ENCODE measurements at regions not wholly inside any gene's neighbourhood (a gene's known extent, or its start where the extent isn't known, plus 50 kb on each side); places are given as distances from the start of the nearest gene placed in this dataset.

DNA sequence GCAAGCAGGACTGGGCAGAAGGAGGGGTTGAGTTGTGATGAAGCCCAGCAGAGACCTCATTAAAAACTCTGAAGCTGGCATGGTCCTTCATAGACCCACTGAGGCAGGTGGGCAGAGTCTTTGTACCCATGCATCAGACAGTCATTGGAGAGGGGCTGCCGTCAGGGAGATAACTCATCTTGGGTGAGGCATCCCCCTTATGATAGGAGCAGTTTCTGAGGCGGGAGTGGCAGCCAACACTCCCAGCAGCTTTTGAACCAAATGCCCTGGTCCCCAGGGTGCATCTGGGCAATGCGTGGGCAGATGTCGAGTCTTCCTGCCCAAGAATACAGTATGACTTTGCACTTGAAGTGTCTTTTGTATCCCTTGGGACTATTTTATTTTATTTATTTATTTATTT, 68.1 kb downstream of the HTR5A start:
- DNase-seq, result no peak

DNA sequence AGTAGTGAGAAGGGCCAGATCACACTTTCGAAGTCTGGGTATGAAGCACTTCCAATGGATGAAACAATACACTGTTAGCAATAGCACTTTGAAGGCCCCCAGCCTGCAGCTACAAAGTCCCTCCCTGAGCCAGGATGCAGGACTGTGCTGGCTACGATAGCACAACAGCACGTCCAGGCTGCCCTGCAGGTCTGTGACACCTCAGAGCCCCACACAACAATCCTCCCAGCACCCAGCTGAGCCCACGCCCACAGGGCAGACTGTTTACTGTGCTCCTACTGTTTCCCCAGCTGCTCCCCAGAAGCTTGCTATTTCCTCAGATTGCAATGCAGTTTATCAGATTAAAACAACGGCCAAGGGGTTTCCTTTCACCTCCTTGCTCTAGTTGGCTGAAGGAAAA, 71.4 kb downstream of the HTR5A start:
- no peak for DNase-seq

DNA sequence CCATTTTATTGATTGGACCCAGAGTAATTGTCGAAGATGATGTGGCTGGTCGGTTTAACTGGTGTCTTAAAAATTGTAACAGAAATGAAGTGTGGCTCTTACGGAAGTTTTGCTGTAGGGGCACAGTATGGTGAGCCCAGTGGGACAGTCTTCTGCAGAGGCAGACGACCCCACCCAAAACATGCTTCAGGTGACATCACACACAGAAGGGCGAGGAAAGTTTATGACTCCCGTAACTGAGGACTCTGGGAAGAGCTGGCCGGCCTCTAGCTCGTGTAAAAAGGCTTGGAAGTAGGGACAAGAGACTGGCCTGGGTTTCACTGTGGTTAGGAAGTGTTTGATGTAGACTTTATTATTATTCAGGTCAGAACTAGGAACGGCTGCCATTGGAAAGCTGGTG, 73.3 kb downstream of the HTR5A start:
- no peak for DNase-seq

DNA sequence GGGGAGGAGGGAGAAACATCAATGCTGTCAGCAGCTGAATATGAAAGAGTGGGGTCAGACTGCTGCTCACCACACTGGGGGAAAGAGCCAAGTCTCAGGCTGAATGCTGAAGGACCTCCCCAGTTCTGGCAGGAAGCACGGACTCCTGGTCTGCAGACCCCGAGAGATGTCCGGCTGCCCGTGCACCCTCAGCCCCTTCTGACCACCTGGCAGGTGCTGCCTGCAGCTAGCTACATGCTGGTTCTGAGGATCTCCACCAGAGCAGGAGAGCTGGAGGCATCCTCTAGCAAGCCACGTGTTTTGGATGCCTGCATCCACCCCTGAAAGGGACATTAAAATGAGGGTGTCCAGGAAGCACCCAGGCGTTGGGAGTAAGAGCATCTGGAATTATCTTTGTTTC, 74.2 kb downstream of the HTR5A start:
- DNase-seq, result no peak

DNA sequence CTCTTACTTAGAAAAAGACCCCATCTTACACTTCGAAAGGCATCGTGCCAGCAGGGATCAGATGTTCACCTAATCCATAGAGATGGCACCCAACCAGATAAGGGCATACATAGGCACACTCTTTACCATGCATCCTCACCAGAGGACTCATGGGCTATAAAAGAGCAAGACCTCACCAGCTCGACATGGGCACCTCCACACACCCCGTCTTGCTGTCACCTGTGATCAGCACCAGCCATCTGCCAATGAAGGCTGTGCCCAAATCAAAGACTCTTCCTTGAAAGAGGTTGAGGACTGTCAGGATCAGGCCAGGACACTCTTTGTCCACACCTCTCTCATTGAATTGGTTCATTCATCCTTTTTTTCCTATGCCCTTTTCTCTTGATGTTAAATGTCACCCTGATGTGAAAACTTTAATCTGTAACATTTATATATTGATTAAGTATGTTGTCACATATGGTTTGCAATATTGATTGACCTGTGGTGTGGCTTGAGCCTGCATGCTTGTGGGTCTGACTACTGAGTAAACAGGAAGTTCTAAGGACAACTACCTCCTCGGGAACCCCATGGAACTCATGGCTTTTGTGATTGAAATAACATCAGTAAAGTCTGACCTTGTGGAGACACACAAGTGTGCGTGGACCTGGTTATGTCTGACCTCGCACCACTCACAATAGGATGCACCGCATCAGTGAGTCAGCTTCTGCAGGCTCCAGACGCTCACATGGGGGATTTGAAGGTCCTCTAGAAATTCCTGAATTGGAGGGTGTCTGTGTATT, 75.5 kb downstream of the HTR5A start:
- no peak for DNase-seq

DNA sequence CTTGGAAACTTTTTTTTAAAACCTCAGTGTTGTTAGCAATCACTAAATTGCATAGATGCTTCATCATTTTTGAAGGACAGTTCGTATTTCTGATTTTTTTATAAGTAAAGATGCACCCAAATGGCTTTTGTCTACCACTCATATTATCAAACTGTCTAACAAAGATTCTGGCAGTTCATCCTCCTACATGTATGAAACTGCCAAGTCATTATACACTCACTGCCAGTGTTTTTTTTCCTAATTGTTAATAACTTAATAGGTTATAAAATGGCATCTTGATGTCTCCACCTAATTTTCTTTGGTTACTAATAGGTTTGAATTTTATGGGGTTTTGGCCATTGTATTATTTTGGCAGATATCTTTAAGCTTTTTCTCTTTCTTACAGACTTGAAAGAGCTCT, 77.0 kb downstream of the HTR5A start:
- no peak for DNase-seq

DNA sequence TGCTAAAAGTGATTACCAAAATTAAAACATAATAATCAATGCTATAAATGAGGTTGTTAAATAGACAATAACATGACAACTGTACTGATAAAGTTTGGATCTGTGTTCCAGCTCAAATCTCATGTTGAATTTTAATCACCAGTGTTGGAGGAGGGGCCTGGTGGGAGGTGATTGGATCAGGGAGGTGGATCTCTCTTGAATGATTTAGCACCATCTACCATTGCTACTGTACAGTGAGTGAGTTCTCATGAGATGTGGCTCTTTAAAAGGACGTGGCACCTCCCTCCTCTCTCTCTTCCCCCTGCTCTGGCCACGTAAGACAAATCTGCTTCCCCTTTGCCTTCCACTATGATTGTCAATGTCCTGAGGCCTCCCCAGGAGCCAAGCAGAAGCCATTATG, 77.5 kb downstream of the HTR5A start:
- no peak for DNase-seq

DNA sequence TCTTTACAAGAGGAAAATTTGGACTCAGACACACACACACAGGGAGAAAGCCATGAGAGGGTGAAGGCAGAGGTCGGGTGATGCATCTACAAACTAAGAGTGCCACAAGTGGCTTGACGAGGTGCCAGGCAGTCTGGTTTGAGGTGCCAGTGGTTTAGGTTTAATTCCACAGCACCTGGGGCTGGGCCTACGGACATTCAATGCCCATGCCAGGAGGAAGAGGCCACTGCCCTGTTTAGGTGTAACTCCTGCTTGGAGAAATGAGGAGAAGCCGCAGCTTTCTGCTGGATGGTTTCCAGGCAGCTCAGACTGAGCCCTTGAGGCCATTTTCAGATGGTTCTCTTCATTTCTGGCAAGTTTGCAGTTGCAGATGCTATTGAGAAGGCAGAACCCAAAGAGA, 83.6 kb downstream of the HTR5A start:
- no peak for DNase-seq

DNA sequence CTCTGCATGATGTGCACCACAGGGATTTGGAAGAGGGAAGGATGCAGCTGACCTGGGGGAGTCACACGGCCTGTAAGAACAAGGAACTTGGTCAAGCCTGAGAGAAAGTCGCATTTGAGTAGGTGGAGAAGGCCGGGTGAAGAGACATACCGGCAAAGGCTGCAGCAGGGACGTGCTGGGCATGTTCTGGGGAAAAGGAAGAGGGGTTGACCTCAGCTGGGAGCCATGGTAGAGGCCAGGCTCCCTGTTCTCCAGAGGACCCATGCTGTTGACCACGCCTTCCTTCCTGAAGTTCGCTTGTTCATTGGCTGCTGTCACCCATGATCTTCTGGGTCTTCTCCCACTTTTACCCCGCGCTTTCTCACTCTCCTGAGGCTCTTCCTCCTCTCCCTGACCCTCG, 84.5 kb downstream of the HTR5A start:
- no peak for DNase-seq

DNA sequence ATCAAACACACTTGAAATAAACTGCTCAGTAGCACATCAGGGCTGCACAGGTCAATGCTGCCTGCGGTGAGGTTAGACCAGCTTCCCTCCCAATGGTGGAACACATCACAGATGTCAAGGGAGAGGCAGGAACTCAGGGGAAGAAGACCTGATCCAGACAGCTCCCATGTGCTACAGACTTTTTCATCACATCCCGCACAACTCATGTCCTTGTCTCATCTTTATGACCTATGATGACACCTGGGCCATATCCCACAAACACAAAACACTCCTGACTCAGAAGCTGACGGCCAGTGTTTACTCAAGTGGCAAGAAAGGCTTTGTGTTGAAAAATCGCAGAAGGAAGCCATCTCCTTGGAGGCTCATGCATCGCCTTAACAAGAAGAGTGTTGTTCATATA, 91.6 kb downstream of the HTR5A start:
- DNase-seq, result no peak

DNA sequence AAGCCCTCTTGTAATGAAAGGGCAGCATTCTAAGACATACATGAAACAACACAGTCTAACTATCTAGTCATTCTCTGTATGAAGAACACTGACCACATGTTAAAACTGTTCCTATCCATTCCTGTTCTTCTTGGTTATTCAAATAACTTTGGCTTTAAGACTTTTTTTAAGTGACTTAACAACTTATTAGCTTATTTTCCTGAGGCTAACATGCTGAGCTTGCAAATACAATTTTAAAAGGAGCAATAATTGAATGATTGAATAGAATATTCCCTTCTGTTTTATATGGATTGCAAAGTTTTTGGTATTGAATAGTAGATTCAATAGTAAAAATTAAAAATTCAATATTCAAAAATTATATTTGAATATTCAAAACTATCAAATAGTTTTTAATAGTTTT, 92.3 kb downstream of the HTR5A start:
- DNase-seq, result no peak

DNA sequence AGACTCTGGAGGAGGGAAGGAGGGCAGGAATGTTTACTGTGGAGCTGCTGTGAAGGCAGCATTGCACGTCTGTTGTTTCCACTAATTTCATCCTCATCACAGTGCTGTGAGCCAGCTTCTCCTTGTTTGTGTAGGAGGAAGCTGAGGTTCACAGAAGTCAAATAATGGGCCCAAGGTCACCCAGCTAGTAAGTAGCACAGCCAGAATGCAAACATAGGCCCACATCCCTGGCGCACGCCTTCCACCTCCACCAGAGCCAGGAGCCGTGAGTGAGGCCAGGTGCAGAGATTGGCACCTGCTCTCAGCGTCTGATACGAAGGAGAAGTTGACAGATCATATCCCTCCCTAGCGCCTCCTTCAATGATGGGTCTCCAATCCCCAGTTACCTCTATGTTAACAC, 93.6 kb downstream of the HTR5A start:
- DNase-seq, result no peak

DNA sequence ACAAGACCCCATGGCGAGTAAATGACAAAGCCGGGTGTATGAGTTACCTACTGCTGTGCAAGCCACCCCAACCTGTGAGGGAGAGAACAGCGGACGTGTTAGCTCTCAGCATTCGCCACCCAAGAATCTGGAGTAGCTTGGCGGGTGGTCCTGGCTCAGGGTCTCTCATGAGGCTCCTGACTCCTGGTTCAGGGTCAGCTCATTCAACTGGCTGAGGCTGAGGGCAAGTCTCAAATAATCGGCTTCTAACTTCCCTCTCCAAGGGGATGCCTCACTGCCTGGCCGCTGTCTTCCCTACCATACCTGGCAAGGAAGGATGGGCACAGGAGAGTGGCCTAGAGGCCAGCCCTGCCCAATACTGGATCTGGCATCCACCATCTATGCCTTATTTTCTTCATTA, 94.2 kb downstream of the HTR5A start:
- no peak for DNase-seq

DNA sequence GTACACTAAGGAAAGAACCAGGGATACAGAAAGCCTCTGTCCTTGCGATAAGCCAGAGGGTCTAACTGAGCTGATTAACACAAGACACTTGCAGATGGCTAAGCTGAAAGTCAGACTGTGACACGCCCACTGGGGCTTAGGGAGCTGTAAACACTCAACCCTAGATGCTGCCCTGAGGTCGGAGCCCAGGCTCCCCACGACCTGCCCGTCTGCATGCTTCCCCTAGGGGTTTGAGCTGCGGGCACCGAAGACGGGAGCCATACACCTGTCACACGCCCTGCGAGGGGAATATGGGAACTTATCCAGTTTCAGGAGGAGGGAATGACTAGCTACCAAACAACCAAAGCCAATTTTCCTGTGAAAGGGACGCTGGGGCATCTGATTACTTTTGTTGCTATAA, 96.0 kb downstream of the HTR5A start:
- DNase-seq, result no peak

DNA sequence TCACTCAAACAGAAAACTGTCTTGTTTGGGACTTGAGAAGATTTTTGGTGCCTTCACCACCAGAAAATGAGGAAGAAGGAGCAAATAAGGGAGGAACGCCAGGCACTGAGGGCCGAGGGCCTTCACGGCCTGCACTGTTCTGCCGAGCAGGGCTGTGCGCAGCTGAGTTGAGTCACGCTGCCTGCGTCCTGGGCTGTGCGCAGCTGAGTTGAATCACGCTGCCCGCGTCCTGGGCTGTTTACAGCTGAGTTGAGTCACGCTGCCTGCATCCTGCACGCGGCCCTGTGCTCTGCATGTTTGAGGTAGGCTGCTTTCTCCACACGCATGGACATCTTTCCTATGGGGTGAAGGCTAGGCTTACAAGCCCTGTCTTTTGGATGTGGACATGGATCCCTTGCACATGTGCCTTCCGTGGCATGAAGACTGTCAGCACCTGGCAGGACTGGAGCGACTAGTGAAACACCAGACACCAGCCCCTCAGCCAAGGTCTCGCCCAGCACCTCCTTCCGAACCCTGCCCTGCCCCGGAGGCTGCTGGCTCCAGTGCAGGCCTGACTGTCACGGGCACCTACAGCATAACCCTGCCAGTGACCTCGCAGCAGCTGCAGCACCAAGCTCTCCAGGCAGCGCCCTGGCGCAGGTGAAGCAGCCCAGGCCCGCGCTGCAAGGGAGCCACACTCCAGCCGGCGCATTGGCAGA, 96.7 kb downstream of the HTR5A start:
- DNase-seq, result no peak

DNA sequence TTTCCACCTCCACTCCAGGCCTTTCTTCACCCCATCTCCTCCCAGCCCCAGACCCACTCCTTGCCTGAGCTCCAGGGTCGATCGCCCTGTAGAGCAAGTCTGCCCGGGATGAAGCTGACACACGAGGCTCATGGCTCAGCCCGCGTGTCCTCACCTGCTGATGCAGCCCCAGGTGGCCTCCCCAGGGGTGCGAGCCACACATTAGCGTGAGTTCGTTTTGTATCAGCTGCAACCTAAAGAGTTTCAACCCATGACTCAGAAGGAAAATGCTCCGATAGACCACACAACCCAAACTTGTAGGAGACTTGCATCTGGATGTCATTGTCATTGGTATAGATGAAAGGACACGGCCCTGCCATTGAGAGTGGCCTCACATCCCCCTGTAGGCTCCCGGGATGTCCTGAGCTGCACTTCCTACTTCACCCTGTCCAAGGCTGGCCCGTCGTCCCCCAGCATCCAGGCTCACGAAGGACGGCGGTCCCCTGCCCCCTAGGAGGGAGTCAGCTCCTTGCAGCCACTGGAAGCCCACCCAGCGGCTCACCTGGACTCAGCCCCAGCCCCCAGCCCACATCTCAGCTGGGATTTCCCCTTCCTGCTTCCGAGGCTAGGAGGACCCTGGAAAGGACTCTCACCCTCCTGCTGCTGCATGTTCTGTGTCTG, 97.7 kb downstream of the HTR5A start:
- no peak for DNase-seq

DNA sequence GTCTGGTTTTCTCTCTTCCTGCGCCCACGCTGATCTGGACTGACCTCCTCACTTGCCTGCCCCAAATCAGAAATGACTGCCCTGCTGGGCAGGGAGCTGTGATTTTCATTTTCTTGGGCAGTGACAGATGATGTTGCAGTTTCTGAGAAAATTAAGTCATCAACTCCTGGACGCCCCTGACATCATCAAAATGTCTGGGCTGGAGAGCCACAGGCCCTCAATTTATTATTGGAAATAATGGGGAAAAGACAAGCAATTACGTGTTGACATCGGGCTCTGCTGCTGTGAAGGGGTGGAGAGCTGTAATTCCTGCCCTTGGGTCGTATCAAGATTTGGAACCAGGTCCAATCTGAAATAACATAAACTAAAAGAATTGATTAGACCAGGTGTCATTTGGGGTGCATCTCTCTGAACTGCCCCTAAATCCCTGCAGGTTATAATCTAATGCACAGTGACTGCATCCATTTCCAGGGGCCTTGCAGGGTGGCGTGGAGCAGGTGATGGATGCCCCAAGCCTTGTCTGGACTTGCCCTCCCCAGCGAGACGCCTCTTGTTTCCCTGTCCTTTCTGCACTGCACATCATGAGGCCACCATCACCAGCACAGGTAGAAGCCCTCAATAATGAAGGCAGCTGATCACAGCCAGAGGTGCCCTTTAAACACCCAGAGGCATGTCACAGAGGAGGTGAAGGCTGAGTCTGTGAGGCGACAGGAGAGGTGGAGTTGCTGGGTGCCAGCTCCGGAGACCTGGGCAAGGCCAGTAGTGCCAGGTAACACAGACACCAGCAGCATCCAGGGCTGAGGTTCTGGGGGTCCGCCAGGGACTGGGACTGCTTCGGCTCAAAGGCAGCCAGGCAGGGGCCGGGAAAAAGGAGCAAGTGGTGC, 98.7 kb downstream of the HTR5A start:
- DNase-seq, result no peak

DNA sequence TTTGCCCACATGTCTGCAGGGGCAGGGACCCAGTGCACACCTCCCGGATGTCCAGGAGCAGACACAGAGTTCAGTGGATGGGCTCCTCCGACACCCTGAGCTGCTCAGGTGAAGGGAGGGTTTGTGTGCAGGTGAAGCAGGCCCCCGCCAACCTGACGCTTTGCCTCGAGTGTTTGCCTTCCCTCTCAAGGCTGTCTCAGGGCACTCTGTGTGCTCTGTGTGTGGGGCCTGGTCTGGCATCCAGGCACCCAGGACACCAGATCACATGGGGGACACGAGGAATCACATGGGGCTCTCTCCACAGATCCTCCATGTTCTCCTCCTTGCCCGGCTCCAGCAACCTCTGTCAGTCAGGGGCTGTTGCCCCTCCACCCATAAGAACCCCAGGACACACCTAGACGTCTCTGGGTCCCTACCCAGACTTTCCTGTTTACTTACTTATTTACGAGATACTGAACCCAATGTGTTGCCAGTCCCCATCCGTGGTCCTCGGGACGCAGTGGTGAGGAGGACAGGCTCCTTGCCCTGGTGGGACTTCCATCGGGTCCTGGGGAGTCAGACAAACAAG, 99.5 kb downstream of the HTR5A start:
- DNase-seq, result no peak

DNA sequence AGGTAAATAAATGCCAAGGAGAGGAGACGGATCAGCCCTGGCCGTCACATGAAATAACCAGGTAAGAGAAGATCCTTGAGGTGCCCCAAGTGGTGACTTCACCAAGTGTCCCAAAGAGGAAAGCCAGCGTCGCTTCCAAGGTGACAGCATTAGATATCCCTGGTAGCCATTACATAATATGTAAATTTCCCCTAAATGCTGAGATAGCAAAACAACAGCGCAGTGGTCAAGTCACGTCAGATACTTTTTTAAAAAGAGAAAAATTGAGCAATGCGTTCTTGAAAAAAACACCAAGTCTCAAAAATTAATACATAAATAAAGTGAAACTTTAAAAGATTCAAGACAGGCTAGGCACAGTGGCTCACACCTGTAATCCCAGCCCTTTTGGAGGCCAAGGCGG, 100.2 kb downstream of the HTR5A start:
- no peak for DNase-seq

DNA sequence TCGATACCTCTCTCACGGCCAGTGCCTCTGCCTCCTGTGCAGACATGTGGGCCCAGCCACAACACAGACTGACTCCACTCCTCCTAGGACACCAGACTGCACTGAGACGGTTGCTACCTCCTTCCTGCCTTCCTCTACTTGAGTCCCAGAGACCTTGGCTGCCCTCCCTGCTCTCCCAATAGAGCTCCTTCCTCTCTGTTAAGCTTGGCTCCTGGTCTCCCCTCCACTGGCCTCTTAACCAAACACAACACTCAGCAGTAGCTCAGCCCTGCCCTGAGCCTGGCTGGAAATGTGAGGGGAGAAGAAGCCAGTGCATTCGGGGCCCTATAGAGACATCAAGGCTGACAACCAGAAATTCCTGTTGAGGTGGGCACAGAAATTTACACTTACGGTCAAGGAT, 102.0 kb downstream of the HTR5A start:
- no peak for DNase-seq

DNA sequence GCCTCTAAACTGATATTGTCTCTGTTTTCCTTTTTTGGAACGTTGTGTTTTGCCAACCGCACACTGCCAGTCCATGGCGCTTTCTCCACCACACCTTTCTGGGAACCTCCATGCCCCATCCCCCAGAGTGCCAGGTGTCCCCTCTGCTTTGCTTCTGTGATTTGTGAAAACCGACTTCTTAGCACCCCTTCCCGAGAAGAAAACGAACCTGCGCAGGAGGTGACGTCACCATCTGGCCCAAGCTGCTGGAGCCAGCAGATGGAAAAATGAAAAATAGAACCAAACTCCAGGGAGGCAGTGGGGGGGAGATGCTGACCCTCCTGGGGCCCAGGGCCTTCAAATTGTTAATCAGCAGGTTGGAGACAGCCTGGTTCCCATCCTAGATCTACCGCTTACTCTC, 103.8 kb downstream of the HTR5A start:
- DNase-seq, result no peak

DNA sequence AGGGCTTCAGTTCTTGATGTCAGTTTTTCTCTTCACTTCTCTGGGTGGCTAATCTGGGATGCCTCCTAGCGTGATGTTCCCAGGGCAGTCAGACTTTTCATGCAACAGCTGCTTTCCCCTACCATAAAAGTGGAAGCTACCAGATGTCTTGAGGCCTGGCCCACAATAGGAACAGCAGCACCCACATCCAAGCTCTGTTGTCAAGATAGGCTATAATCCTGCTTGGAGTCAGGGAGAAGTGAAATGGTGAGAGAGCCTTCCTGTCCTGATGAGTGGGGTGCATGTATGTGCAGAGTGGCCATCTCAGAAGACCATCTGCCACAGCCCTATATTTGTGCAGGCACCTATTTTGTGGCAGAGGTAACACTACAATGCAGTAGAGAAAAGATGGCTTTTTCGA, 108.0 kb downstream of the HTR5A start:
- DNase-seq, result no peak

DNA sequence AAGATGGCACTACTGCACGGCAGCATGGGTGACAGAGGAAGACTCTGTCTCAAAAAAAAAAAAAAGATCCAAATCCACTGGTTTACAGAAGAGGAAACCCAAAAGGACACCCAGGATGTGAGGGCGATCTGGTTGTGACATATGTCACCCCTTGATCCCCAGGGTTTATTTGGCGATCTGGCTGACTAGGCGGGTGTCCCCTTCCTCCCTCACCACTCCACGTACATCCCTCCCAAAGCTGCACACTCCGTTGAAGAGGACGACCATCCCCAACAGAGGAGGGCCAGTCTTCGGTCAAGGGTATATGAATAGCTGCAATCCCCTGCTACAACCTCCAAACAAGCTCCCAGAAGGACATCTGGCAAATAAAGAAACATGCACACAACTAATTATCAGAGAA, 111.6 kb downstream of the HTR5A start:
- DNase-seq, result no peak

Measured in activated CD4-positive, alpha-beta T cell treated with anti-CD3 and anti-CD28 coated beads for 1 hour (primary cell).